T-cell (primary cell): ENCODE measurements at regions not wholly inside any gene's neighbourhood (a gene's known extent, or its start where the extent isn't known, plus 50 kb on each side); places are given as distances from the start of the nearest gene placed in this dataset.

ENCODE experiments used
- ATAC-seq, 4 experiments: fragments of 200-7000 bp in 3 of 4; fragments of 150-1000 bp in 1 of 4; cut with Tn5 transposase; replicated peaks in 1 of 4; 1 replicate in 3 of 4; 2 replicates in 1 of 4; pipeline ENCODE4 v1.10.0; 2021; ENCODE audit warnings: moderate library complexity in 3 of 4, mild to moderate bottlenecking in 2 of 4, moderate number of reproducible peaks in 1 of 4
- CTCF ChIA-PET, 2 donors: fragments of 300-600 bp; sonication (Branson Sonifier 250); formaldehyde crosslinking; loops; one replicate each; lab custom pipeline; 2022; ENCODE audit warnings: antibody characterized with exemption in 2 of 2; lab: Charles Lee
- POLR2A ChIA-PET, 2 donors: fragments of 300-600 bp; sonication (Branson Sonifier 250); formaldehyde crosslinking; loops; one replicate each; lab custom pipeline; 2022; ENCODE audit warnings: antibody characterized with exemption in 2 of 2; lab: Charles Lee
- DNase-seq, 35 experiments: peaks; one replicate each; pipeline versions ENCODE4 v3.0.0 to v3.0.0-alpha.2; 2013 to 2023
- H3K27ac ChIP-seq: one replicate; pipeline ENCODE4 v1.5.1; 2013; ENCODE audit warnings: low read length
- H3K27me3 ChIP-seq, 2 experiments: replicated peaks in 1 of 2; 1 replicate in 1 of 2; 2 replicates in 1 of 2; pipeline versions ENCODE4 v1.6.1 to v1.7.0; 2013; ENCODE audit warnings: low read length in 1 of 2, mixed read lengths in 1 of 2; ENCODE audit not compliant: control insufficient read depth in 2 of 2, insufficient read depth in 2 of 2; ENCODE audit errors: extremely low read depth in 1 of 2
- H3K36me3 ChIP-seq, 2 donors: 1 replicate in 1 of 2; 2 replicates in 1 of 2; pipeline versions ENCODE4 v1.6.1 to v1.7.0; 2013; ENCODE audit warnings: low read length in 1 of 2; ENCODE audit not compliant: control insufficient read depth in 2 of 2, insufficient read depth in 1 of 2; ENCODE audit errors: extremely low read depth in 1 of 2
- H3K4me1 ChIP-seq, 2 experiments: 1 replicate in 1 of 2; 2 replicates in 1 of 2; pipeline versions ENCODE4 v1.6.1 to v1.7.0; 2013; ENCODE audit warnings: low read length in 2 of 2, mixed read lengths in 1 of 2; ENCODE audit not compliant: insufficient read depth in 2 of 2, control insufficient read depth in 1 of 2; ENCODE audit errors: extremely low read depth in 1 of 2
- H3K4me3 ChIP-seq, 2 donors: 1 replicate in 1 of 2; 2 replicates in 1 of 2; pipeline versions ENCODE4 v1.5.1 to v1.7.0; 2013; ENCODE audit warnings: mild to moderate bottlenecking in 2 of 2, low read length in 1 of 2, moderate library complexity in 1 of 2; ENCODE audit not compliant: control insufficient read depth in 1 of 2; ENCODE audit errors: extremely low read depth in 1 of 2
- H3K9me3 ChIP-seq: 2 replicates; pipeline ENCODE4 v1.7.0; 2013
- H3K27ac Mint-ChIP-seq, 2 donors: one replicate each; pipeline ENCODE4 v1.8.0; 2020 to 2021; ENCODE audit warnings: mild to moderate bottlenecking in 2 of 2, mixed read lengths in 2 of 2
- H3K27me3 Mint-ChIP-seq, 2 donors: one replicate each; pipeline ENCODE4 v1.8.0; 2021 to 2022; ENCODE audit warnings: mixed read lengths in 2 of 2
- H3K36me3 Mint-ChIP-seq: one replicate; pipeline ENCODE4 v1.8.0; 2021; ENCODE audit warnings: mixed read lengths
- H3K4me1 Mint-ChIP-seq, 3 donors: one replicate each; pipeline ENCODE4 v1.8.0; 2020 to 2022; ENCODE audit warnings: mixed read lengths in 3 of 3, mild to moderate bottlenecking in 1 of 3
- H3K4me3 Mint-ChIP-seq, 3 donors: one replicate each; pipeline ENCODE4 v1.8.0; 2020 to 2022; ENCODE audit warnings: mild to moderate bottlenecking in 3 of 3, mixed read lengths in 3 of 3, moderate library complexity in 3 of 3
- H3K9me3 Mint-ChIP-seq, 3 donors: one replicate each; pipeline ENCODE4 v1.8.0; 2020 to 2022; ENCODE audit warnings: mixed read lengths in 3 of 3
- WGBS: methylation state at CpG from one replicate; pipeline ENCODE4 v1.1.5; 2013; ENCODE audit warnings: missing lambda C conversion rate; ENCODE audit not compliant: insufficient coverage; 5-methylcytosine and 5-hydroxymethylcytosine counted together

- WGBS: no CpG with 5 or more reads among the region's 4 CpGs
- ATAC-seq: no peak
- Histone ChIP-seq H3K27ac (no peak overlapping the region), H3K27me3 (peaks cover 0 to 9% of the 10 kb centered on the region in 2 experiments), H3K9me3 (no peaks in the 10 kb centered on the region), H3K4me3 (no peak overlapping the region), H3K4me1 (peaks cover 3 to 8% of the 10 kb centered on the region in 2 experiments), H3K36me3 (no peaks in the 10 kb centered on the region)
- H3K4me1 Mint-ChIP-seq: peaks cover 0 to 5% (median 4%) of the 10 kb centered on the region in 3 donors
- H3K36me3 Mint-ChIP-seq: no peaks in the 10 kb centered on the region
- CTCF ChIA-PET: no interaction called here
- H3K9me3 Mint-ChIP-seq: peaks cover 0 to 3% (median 0%) of the 10 kb centered on the region in 3 donors
- POLR2A ChIA-PET: no interaction called here
- DNase-seq: no peak
- H3K27ac Mint-ChIP-seq: no peak overlapping the region
- H3K27me3 Mint-ChIP-seq: peaks cover 8 to 17% of the 10 kb centered on the region in 2 donors
- no peak overlapping the region for H3K4me3 Mint-ChIP-seq
Measured at GRCh38 chr1:212553676-212554075, 54.9 kb upstream of the ATF3 start.

- Histone ChIP-seq H3K4me3 (no peak overlapping the region), H3K27me3 (peaks cover 0 to 5% of the 10 kb centered on the region in 2 experiments), H3K4me1 (peaks cover 6 to 13% of the 10 kb centered on the region in 2 experiments), H3K27ac (no peak overlapping the region), H3K9me3 (no peaks in the 10 kb centered on the region), H3K36me3 (no peaks in the 10 kb centered on the region)
- WGBS: 83% methylated on average over 1 of the region's 2 CpGs
- ChIA-PET POLR2A (interaction anchor here in 1 of 2 donors (0.5 kb wide), 1 partner anchor 24 kb away, joined by 3 read pairs; no protein-coding TSS in a partner anchor), CTCF (interaction anchor here in 1 of 2 donors (0.6 kb wide), 1 partner anchor 45 kb away, joined by 3 read pairs; no protein-coding TSS in a partner anchor)
- Mint-ChIP-seq H3K36me3 (no peaks in the 10 kb centered on the region), H3K27me3 (peaks cover 8 to 12% of the 10 kb centered on the region in 2 donors), H3K4me3 (no peak overlapping the region), H3K27ac (no peak overlapping the region), H3K9me3 (peaks cover 0 to 3% (median 3%) of the 10 kb centered on the region in 3 donors), H3K4me1 (peaks cover 6 to 9% (median 9%) of the 10 kb centered on the region in 3 donors)
- DNase-seq (no peak), ATAC-seq (no peak)
Measured at GRCh38 chr1:212554401-212554800, 54.2 kb upstream of the ATF3 start.

- ATAC-seq: no peak
- POLR2A ChIA-PET: no interaction called here
Measured at GRCh38 chr1:212555426-212555825, 53.1 kb upstream of the ATF3 start.

GRCh38 chr1:212556822-212557549, 51.6 kb upstream of the ATF3 start:
- Mint-ChIP-seq H3K4me3 (peak overlapping the region in 1 of 3 donors; percentile 78), H3K9me3 (peaks cover 0 to 3% (median 3%) of the 10 kb centered on the region in 3 donors), H3K27ac (no peak overlapping the region), H3K27me3 (peaks cover 0 to 3% of the 10 kb centered on the region in 2 donors), H3K4me1 (peaks cover 6 to 13% (median 11%) of the 10 kb centered on the region in 3 donors), H3K36me3 (no peaks in the 10 kb centered on the region)
- no peak for DNase-seq
- H3K4me3 ChIP-seq: no peak overlapping the region
- ChIA-PET POLR2A (no interaction called here), CTCF (interaction anchor here in 1 of 2 donors (0.9 kb wide), 1 partner anchor 40 kb away, joined by 3 read pairs; no protein-coding TSS in a partner anchor)
- no peak for ATAC-seq
- no peaks in the 10 kb centered on the region for H3K9me3 ChIP-seq
- H3K27ac ChIP-seq: no peak overlapping the region
- no peaks in the 10 kb centered on the region for H3K36me3 ChIP-seq
- H3K27me3 ChIP-seq: peaks cover 0 to 3% of the 10 kb centered on the region in 2 experiments
- peaks cover 7 to 15% of the 10 kb centered on the region in 2 experiments for H3K4me1 ChIP-seq
- no CpG with 5 or more reads among the region's 3 CpGs for WGBS

More at GRCh38 chr1:212555426-212555825, 53.1 kb upstream of the ATF3 start:
- H3K4me3 ChIP-seq: no peak overlapping the region
- H3K27me3 Mint-ChIP-seq: peaks cover 4 to 8% of the 10 kb centered on the region in 2 donors
- peaks cover 7 to 15% of the 10 kb centered on the region in 2 experiments for H3K4me1 ChIP-seq
- no CpG with 5 or more reads among the region's 2 CpGs for WGBS
- no peak for DNase-seq
- H3K9me3 ChIP-seq: no peaks in the 10 kb centered on the region
- H3K9me3 Mint-ChIP-seq: peaks cover 0 to 3% (median 3%) of the 10 kb centered on the region in 3 donors
- no peaks in the 10 kb centered on the region for H3K36me3 ChIP-seq
- CTCF ChIA-PET: no interaction called here
- H3K4me3 Mint-ChIP-seq: no peak overlapping the region
- peaks cover 0 to 5% of the 10 kb centered on the region in 2 experiments for H3K27me3 ChIP-seq
- H3K36me3 Mint-ChIP-seq: no peaks in the 10 kb centered on the region
- no peak overlapping the region for H3K27ac Mint-ChIP-seq
- peaks cover 6 to 13% (median 11%) of the 10 kb centered on the region in 3 donors for H3K4me1 Mint-ChIP-seq
- no peak overlapping the region for H3K27ac ChIP-seq

GRCh38 chr1:212557739-212558692, 50.5 kb upstream of the ATF3 start:
- Histone ChIP-seq H3K4me1 (peaks cover 7 to 15% of the 10 kb centered on the region in 2 experiments), H3K9me3 (no peaks in the 10 kb centered on the region), H3K4me3 (peak overlapping the region; percentile 77 to 84), H3K27ac (peak overlapping the region; percentile 88), H3K36me3 (no peaks in the 10 kb centered on the region), H3K27me3 (peaks cover 0 to 3% of the 10 kb centered on the region in 2 experiments)
- Mint-ChIP-seq H3K36me3 (no peaks in the 10 kb centered on the region), H3K27ac (peak overlapping the region in 1 of 2 donors; percentile 10), H3K4me1 (peaks cover 6 to 13% (median 11%) of the 10 kb centered on the region in 3 donors), H3K27me3 (peaks cover 0 to 3% of the 10 kb centered on the region in 2 donors), H3K4me3 (peak overlapping the region; percentile 76 to 84 (median 78)), H3K9me3 (peaks cover 3 to 10% (median 6%) of the 10 kb centered on the region in 3 donors)
- DNase-seq: peak in 3 of 35 experiments; percentile 5 to 30 (median 14)
- 31% methylated on average over 45 of the region's 47 CpGs for WGBS
- ChIA-PET POLR2A (interaction anchor here (0.5 to 0.7 kb wide), 8 partner anchors 7 to 857 kb away, joined by 3 to 11 read pairs (median 4); no protein-coding TSS in a partner anchor), CTCF (interaction anchor here (0.6 to 1.4 kb wide), 11 partner anchors 7 to 887 kb away, joined by 3 to 9 read pairs (median 3); partner anchors contain the start of genes DTL (in 1 of the 2) and INTS7 (in 1 of the 2))
- peak; percentile 33 to 47 (median 41) for ATAC-seq
